ENCODE measurements at regions not wholly inside any gene's neighbourhood (a gene's known extent, or its start where the extent isn't known, plus 50 kb on each side); places are given as distances from the start of the nearest gene placed in this dataset.
"Not testable (repeated sequence)": the region's sequence is repeated elsewhere in the genome, so short reads cannot be mapped to it uniquely, and the experiment has no call there.

DNA sequence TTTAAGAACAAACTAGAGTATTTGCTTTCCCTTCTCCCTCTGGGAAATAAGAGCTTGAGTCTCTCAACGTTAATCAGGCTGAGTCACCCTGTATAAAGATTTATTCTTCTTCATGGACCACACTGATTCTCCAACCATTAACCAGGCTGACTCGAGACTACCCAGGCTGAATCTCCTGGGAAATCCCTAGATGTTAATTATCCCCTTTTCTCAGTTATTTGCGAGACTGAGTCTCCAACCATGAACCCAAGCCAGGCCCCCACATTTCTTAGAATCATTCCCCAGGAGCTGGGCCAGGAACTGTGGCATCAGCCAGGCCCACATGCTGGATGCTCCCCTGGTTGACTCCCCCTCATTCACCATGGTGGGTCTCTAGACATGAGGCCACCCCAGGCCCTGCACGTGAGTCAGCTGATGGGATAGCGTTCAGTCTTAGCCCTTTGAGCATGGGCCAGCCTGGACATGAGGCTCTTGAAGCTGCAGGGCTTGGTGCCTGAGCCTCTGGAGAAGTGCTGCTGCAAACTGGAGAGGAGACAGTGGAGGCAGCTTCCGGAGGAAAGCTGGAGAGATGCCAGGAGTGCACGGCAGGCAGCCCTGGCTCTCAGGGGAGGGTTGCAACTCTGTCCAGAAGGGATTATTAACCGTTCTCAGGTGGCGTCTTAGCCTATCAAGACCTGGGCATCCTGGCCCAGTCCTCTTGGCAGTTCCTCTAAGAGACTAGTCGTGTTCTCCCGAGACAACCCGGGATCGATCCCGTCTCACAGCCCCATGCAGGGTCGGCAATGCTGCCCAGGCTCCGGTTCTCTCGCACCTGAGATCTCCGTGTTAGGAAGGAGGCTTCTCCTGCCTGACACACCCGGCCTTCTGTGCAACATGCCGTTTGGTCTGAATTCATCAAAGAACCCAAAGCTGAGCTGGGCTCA lies 296.6 kb downstream of the ADGRD1 start:
- DNase-seq (ENCODE audit: low read depth, low spot score) = no peak

DNA sequence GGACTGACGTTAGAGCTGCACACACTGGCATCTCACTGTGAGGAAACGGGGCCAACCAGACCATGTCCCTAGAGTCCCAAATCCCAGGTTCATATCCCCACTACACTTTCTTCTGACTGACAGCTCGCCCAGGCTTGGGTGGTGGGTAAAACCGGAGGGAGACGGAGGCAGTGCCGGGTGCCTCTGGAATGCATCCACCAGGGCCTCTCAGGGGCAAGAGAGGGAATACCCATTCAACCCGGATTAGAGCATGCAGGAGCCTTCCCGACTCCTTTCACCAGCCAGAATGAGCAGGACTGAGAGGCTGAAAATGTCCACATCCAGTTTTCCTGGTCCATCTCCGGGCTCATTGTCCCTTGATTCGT lies 297.2 kb downstream of the ADGRD1 start:
- no peak for DNase-seq (ENCODE audit: low read depth, low spot score)

DNA sequence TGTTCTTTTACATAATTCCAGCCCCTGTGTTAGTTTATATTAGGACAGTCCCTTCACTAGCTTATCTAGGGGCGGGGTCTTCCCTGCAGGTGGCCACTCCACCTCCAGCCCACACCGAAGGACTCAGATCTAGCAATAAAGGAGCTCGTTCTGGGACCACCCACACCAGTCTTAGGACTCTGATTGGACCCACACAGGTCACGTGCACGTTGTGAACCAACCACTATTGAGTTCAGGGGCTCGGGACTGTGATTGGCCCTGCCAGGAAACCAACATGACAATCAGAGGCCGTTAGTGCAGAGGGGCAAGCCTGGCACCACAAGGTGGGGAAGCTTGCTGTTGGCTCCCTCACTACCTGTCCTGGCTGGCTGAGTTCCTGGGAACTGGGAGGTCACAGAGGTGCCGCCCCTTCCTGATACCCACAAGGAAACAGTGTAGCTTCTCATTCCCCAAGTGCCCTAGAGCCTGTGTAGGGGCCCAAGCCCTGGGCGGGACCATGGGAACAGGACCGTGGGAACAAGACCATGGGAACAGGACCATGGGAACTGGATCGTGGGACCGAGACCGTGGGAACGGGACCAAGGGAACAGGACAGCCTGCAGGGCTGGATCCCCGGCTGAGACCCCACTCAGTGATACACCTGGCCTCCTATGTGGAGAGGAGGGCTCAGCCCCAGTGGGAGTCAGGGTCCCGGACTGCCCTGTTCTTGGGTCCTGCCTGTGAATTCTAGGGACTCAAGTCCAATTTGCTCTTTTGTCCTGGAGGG lies 297.8 kb downstream of the ADGRD1 start:
- no peak for DNase-seq (ENCODE audit: low read depth, low spot score)

DNA sequence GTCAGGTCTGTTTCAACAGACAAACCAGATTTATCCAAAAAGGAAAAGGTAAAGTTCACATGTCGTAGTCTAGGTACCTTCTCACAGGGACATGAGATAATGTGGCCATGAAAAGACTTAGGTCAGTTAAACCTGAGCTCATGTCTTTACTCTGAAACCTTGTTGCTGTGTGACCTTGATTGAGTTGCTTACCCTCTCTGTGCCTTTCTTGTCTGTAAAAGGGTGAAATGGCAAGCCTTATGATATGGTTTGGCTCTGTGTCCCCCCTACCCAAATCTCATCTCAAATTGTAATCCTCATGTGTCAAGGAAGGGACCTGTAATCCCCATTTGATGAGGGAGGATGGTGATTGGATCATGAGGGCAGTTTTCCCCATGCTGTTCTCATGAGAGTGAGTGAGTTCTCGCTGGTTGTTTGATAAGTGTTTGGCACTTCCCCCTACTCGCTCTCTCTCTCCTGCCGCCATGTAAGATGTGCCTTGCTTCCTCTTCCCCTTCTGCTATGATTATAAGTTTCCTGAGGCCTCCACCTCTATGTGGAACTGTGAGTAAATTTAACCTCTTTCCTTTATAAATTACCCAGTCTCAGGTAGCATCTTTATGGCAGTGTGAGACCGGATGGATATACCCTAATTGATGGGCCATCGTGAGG lies 299.8 kb downstream of the ADGRD1 start:
- no peak for DNase-seq (ENCODE audit: low read depth, low spot score)

DNA sequence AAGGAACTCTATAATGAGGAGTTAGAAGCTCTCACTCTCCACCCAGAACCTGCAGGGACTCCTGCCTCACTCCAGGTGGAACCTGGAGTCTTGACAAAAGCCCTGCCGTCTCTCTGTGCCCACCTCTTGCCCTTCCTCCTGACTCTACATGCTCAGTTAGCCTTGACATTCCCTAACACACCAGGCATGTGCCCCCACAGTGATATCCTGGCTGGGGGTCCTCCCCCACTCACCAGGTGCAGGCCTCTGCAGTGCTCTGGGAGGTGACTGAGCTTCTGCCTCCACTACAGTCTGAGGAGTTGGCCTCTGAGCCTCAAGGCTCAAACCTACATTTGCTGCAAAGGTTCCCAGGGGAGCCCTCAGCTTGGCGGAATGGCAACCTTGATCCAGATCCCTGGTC lies 300.7 kb downstream of the ADGRD1 start:
- DNase-seq (ENCODE audit: low read depth, low spot score) = no peak

DNA sequence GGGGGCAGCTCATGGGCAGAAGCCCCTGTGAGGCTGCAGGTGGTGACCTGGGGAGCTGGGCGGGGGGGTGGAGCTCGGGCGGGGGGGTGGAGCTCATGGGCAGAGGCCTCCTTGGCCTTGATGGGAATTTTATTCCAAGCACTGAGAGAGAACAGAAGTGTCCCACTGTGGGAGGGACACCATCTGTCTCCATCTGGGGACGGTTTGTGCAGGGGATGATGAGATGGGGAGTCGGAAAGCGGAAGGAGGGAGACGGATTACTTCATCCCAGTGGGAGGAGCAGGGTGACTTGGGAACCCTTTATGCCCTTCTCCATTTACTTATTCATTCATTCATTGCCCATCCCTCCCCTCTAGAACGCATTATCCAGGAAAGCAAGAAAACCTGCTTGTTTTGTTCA lies 304.7 kb downstream of the ADGRD1 start:
- no peak for DNase-seq (ENCODE audit: low read depth, low spot score)

DNA sequence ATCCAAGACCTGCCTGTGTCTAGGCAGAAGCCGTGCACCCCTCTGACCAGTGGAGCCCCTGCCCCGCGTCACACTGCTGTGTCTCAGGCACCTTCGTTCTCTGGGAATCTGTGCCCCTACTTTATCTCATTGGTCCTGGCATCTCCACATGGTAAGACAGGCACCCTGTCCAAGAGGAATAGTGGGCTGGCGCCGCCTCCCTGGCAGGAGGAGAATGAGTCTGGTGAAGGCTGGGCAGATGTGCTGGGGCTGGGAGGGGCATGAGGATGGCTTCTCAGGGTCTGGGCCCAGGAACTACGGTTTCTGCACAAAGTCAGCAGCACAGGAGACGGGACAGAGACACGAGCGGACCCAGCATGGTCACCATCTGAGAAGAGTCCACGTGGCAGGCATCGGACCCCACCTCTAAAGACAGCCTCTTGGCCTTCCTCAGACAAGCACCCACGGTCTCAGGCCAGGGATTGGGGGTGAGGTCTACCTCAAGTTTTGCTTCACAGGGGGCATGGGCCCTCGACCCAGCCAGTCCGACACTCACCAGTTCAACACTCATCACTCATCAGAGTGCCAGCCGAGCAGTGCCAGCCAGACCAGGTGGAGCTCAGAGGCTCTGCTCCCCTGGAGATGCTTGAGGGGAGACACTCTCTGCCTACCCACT lies 306.7 kb downstream of the ADGRD1 start:
- no peak for DNase-seq (ENCODE audit: low read depth, low spot score)

DNA sequence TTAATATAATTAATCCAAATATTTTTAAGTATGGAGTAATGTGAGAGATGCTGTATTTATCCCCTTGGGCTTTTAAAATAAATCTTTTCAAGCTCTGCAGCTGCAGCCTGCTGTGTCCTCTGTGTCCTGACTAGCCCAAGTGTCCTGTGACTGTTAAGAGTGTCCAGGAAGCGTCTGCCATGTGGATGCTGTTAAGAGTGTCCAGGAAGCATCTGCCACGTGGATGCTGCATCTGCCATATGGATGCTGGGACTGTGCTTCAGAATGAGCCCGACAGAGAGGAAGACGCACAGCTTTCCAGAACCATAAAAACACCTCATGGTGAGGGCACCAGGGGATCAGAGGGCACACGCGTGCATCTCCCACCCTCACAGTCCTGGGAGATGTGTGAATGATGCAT lies 307.2 kb downstream of the ADGRD1 start:
- DNase-seq (ENCODE audit: low read depth, low spot score) = no peak

DNA sequence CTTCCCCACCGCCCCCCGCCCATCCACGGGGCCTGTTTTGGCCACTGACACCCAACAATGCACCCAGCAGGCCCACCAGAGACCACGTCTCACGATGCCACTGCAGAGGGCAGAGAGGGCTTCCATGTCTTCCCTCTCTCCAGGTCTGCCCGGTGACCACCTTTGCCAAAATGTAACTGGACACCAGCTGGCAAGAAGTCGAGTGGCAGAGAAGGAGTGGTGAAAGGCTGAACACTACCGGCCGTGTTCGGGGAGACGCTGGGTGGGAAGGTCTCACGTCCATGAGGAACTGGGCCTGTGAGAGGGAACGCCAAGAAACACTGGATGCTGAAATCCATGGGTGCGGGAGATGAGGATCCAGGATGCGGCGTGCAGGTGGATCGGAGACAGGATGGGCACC lies 308.2 kb downstream of the ADGRD1 start:
- DNase-seq (ENCODE audit: low read depth, low spot score) = no peak

DNA sequence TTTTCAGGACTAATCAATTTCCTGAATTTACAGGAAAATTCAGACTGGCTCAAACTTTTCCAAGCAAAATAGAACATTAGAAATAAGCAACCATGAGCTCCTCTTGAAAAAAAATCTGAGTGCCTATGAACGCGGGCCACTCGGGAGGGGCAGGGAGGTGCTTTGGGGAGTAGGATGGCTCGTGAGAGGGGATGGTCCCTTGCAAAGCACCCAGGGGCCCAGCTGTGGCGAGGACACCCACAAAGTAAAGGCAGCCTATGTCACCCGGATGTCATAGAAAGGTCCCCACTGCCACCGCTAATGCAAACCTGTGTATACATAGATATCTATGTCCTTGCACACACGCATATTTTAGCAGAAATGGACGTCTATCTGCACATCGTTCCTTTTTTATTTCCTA lies 309.9 kb downstream of the ADGRD1 start:
- DNase-seq (ENCODE audit: low read depth, low spot score) = no peak

DNA sequence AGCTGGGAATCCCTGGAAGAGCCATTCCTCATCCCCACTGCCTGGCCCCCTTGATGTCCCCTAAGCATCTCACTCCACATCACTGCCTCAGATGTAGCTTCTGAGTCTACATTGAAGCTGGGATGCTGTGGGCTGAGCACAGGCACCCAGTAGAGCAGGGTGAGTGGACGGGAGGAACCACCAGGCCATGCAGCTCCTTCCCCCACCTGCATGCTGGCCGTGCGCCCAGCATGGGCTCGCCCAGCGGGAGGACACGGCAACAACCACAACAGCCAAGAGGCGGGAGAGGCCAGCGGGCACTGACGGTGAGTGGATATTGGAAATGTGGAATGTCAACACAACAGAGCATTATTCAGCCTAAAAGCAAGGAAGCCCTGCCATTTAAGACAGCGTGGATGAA lies 310.9 kb downstream of the ADGRD1 start:
- DNase-seq (ENCODE audit: low read depth, low spot score) = no peak

DNA sequence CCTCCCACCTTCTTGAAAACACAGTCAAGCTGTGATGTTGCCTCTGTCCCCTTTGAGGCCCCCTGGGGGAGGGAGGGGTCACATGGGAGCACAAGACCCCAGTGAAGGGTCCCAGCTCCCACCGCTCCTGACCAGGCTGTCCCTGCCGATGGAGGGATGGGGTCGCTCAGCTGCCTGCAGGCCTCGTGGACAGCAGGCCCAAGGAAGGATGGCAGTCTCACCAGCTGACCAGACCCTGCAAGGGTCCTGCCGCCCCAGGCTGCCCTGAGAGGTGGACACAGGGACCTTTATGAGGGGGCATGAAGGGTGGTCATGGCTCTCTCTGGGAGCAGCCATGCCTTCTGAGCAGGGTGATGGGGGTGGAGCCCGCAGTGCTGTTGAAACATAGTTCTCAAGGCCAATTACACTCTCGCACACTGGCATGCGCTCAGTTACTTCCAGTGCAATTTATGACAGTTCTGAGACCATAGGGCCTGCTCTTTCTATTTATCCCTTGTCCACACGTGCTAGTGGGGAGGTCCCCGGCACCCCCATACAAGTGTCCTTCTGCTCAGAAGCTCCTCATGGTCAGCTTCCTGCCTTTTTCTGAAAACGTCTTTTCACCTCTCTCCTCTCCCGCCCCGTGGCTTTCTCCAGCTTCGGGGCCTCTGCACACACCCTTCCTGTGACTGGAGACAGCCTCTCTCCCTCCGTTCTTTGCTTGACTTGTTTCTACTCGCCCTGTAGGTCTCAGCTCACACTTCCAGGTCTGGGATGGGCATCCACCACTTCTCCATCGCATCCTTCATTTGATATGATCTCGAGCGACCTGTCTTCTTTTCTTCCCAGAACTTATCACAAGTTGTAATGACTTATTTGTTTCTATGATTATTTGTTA lies 313.1 kb downstream of the ADGRD1 start:
- no peak for DNase-seq (ENCODE audit: low read depth, low spot score)

DNA sequence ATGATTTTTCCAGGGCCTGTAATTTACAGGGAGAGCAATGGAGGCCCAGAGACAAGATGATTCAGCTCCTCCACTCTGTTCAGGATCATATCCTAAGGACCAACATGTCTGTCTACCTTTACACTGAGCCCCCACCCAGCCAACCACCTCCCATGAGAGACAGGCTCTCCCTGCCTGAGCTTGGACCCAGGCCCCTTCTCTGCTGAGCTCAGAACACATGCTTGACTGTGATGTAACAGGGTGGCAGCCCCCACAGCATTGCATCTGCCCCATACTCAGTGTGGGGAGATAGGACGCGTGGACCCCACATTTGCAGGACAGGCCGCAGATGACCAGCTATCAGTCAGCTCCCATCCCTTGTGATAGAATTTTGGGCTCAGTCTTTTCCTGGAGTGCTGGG lies 313.9 kb downstream of the ADGRD1 start:
- DNase-seq (ENCODE audit: low read depth, low spot score) = no peak

DNA sequence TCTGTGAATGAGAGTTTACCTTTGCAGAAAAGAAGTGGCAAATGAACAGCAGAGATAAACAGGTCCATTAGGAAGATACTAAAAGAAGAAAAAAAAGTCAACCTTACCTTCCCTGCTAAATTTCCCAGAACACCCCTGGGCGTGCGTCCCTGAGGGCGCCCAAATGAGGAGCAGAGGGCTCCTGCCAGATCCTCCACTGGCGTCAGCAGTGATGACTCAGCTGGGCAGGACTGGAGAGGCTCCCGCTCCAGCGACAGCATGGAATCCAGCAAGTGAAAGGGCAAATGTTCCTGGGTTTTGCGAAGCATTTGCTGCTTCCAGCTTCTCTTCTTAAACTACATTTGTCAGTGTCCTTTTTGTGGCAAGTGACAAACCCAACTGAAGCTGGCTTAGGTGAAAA lies 314.4 kb downstream of the ADGRD1 start:
- DNase-seq (ENCODE audit: low read depth, low spot score) = peak; percentile 26

DNA sequence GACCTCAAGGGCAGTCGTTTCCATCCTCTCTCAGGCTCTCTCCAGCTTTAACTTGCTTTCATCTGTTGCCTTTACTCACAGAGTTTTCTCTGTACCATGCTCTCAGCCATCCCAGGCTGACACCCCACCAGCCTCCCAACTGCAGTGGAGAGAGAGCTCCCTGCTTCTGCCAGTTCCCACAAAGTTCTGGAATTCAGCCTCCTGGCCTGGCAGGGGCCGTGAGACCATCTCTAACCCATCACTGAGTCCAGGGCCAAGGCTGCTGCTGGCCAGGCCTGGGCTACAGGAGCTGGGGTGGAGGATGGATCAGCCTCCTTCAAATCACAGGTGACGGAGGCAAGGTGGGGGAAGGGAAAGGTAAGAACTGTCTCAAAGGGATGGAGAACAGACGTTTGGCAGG lies 314.9 kb downstream of the ADGRD1 start:
- DNase-seq (ENCODE audit: low read depth, low spot score) = not testable (repeated sequence)

DNA sequence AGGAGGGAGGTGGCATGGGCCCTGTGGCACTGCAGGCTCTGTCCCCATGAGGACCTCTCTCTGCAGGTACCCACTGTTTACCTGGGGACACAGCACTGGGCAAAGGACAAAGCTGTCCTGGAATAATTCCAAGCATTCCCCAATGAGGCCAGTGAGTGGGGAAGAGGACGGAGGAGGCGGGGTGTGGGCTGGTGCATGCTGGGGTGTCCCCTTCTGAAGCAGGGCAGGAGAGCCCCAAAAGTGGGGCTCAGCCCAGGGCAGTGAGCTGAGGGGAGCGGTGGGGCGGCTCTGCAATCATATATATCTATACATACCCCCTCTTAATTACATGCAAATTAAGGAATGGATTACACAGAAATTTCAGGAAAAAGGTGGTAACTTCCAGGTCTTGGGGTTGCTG lies 315.8 kb downstream of the ADGRD1 start:
- DNase-seq (ENCODE audit: low read depth, low spot score) = no peak

DNA sequence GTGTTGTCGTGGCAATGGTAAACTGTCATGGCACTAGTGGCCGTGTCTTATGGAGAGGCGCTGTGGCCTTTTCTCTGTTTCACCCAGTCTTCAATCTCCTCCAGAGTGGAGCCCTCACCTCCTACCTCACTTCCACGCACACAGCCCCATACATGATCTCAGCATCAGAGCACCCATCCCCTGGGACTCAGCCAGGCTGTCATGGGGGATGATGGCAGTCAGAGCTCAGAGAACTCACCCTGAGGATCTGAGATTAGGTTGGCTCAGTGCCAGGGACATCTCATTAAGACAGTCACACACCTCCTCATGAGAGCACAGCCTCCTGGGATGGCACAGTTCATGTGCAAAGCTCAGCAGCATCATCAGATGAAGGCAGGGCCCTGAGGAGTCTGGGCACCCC lies 316.3 kb downstream of the ADGRD1 start:
- not testable (repeated sequence) for DNase-seq (ENCODE audit: low read depth, low spot score)

DNA sequence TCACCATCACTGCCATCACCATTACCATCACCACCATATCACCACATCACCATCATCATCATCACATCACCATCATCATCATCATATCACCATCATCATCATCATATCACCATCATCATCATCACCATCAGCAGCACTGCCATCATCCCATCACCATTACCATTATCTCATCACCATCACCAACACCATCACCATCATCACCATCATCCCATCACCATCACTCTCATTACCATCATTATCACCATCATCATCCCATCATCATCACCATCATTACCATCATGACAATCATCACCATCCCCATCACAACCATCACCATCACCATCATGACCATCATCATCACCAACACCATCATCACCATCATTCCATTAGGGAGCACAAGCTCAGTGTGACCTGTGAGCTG lies 318.0 kb downstream of the ADGRD1 start:
- no peak for DNase-seq (ENCODE audit: low read depth, low spot score)

DNA sequence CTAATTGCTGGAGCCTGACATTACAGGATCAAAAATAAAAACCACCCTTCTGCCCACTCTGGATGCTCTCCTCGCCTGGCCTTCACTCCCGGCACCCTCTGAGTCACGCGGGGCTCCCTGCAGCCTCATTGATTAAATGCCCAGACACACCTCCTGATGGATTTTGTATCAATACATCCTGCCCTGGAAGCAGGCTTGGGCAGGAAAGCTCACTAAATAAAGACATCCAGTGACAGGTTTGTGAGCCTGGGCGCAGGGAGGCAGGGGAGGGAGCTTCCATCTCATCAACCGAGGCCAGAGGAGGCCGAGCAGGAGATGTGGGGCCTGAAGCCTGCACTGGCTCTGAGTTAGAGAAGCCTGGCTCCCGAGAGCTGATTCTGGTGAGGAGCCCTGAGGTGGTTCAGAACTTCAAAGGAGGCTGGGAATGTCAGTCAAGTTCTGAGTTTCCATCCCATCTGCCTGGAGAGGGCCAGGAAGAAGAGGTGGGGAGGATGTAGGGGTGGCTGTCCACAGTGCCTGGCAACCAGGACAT lies 318.6 kb downstream of the ADGRD1 start:
- DNase-seq (ENCODE audit: low read depth, low spot score) = not testable (repeated sequence)

DNA sequence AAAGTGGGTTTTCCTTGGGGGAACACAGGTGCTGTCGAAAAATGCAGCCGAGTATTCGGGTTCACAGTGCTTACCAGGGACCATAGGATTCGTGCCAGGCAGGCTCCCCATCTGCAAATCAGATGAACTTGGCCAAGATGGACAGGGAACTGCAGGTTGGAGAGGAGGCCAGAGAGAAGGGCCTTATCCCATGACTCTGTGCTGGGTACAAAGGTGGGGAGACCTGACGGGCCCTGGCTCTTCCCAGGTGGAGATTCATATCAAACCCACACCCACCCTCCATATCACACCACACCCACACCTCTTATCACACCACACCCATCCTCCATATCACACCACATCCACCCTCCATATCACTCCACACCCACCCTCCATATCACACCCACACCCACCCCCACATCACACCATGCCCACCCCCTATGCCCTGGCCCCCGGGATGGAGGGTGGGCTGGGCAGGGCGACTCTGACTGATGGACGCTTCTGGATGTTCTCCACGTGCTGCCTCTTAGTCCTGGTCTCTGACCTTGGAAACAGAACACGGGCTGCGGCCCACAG lies 319.7 kb downstream of the ADGRD1 start:
- no peak for DNase-seq (ENCODE audit: low read depth, low spot score)
